PFSK-1 (cell line): ENCODE measurements at regions not wholly inside any gene's neighbourhood (a gene's known extent, or its start where the extent isn't known, plus 50 kb on each side); places are given as distances from the start of the nearest gene placed in this dataset.

Experiments used
- FOXP2 ChIP-seq: optimal IDR thresholded peaks from 2 replicates; pipeline ENCODE3; 2011; ENCODE audit warnings: borderline replicate concordance, control low read depth, inconsistent platforms; ENCODE audit not compliant: insufficient read depth; ENCODE audit errors: extremely low read length, extremely low read depth
- POLR2AphosphoS5 ChIP-seq: IDR thresholded peaks from 2 replicates; pipeline ENCODE4 v1.6.1; 2012; ENCODE audit warnings: low read depth, mild to moderate bottlenecking, control low read depth, low read length, moderate library complexity
- REST ChIP-seq, 2 experiments: IDR thresholded peaks; 2 replicates each; pipeline versions ENCODE4 v1.6.1 to v1.8.0; 2011 to 2012; ENCODE audit warnings: low read depth in 2 of 2, low read length in 2 of 2, control low read depth in 1 of 2, inconsistent platforms in 1 of 2, mild to moderate bottlenecking in 1 of 2, moderate library complexity in 1 of 2; ENCODE audit not compliant: insufficient read depth in 1 of 2
- SIN3A ChIP-seq: IDR thresholded peaks from 2 replicates; pipeline ENCODE4 v1.6.1; 2012; ENCODE audit warnings: mild to moderate bottlenecking, low read length, moderate library complexity, borderline replicate concordance; ENCODE audit not compliant: insufficient read depth
- TAF1 ChIP-seq: IDR thresholded peaks from 2 replicates; pipeline ENCODE4 v1.6.1; 2012; ENCODE audit warnings: low read length, control low read depth, borderline replicate concordance; ENCODE audit not compliant: insufficient read depth

GRCh38 chr12:90323217-90323616 lies 614.6 kb upstream of the ATP2B1 start:
- no peak for TF ChIP-seq TAF1

- no peak for TF ChIP-seq FOXP2
- TF ChIP-seq SIN3A = no peak
- TF ChIP-seq TAF1 = no peak
- TF ChIP-seq REST (IDR thresholded peaks at IDR 0.05; ENCODE audit: insufficient read depth in 1 of 2, low read depth in 2 of 2, low read length in 2 of 2) = no peak
- no peak for TF ChIP-seq POLR2AphosphoS5
These were observed 613.4 kb upstream of the ATP2B1 start for GRCh38 chr12:90322006-90322405.

- no peak for TF ChIP-seq POLR2AphosphoS5
- TF ChIP-seq REST (IDR thresholded peaks at IDR 0.05; ENCODE audit: insufficient read depth in 1 of 2, low read depth in 2 of 2, low read length in 2 of 2) = no peak
- TF ChIP-seq SIN3A = no peak
- TF ChIP-seq FOXP2 = no peak
- TF ChIP-seq TAF1 = no peak
These were observed 612.7 kb upstream of the ATP2B1 start for GRCh38 chr12:90321369-90321768.

- TF ChIP-seq TAF1 (no peak), REST (IDR thresholded peaks at IDR 0.05; ENCODE audit: insufficient read depth in 1 of 2, low read depth in 2 of 2, low read length in 2 of 2) (no peak), SIN3A (no peak), POLR2AphosphoS5 (no peak), FOXP2 (no peak)
These were observed 602.9 kb upstream of the ATP2B1 start for GRCh38 chr12:90311561-90311960.

GRCh38 chr12:90305379-90305778 lies 596.7 kb upstream of the ATP2B1 start:
- TF ChIP-seq FOXP2 (no peak), SIN3A (no peak), POLR2AphosphoS5 (no peak), REST (IDR thresholded peaks at IDR 0.05; ENCODE audit: insufficient read depth in 1 of 2, low read depth in 2 of 2, low read length in 2 of 2) (no peak), TAF1 (no peak)
